ENCODE measurements at regions not wholly inside any gene's neighbourhood (a gene's known extent, or its start where the extent isn't known, plus 50 kb on each side); places are given as distances from the start of the nearest gene placed in this dataset.

DNA sequence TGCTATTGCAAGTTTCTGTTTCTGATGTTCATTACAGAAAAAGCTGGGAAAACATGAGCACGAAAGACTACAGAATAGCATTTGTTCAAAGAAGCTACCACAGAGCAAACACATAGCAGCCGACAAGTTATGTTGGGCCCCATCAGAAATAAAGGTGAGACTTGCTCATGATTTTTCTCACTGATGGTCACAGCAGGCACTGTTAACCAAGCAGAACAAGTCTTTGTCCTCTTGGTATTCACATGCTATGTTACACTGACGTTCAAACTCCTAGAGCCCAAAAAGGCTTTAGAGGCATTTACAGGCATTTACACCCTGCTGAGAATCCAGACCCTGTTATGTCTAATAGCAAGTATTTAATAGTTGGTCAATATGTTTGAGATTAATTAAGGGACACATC lies 235.0 kb upstream of the HNMT start:
- DNase-seq (ENCODE audit: extremely low read depth in 1 of 2, low read depth in 1 of 2), result no peak

DNA sequence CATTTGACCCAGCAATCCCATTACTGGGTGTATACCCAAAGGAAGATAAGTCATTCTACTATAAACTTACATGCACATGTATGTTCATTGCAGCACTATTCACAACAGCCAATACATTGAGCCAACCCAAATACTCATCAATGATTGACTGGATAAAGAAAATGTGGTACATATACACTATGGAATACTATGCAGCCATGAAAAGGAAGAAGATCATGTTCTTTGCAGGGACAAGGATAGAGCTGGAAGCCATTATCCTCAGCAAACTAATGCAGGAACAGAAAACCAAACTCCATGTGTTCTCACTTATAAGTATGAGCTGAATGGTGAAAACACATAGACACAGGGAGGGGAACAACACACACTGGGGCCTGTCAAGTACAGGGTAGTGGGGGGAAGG lies 226.7 kb upstream of the HNMT start:
- no peak for DNase-seq (ENCODE audit: extremely low read depth in 1 of 2, low read depth in 1 of 2)

DNA sequence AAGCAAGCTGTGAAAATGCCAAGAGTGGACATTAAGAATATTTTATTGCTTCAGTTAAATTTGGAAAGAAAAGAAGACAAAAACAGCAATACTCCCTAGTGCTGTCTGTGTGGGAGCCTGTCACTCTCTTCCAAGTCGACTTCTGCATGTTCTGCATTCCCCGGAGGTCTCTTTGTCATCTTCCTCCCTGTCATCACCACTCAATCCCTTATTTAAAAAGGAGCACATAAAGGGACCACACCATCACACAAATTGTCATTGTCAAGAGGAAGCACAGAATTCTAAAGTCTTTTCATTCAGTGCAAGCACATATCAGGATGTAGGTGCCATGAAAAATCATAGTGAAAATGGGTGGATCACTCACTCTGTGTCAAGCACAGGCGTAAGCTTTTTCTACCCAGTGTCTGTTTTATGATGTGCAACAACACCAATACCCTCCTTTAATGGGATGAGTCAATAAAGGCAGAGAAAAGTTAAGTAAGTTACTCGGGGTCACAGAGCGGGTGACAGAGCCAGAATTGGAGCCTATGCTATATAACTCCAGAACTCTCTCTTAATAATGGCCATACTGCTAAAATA lies 222.4 kb upstream of the HNMT start:
- DNase-seq (ENCODE audit: extremely low read depth in 1 of 2, low read depth in 1 of 2), result no peak

DNA sequence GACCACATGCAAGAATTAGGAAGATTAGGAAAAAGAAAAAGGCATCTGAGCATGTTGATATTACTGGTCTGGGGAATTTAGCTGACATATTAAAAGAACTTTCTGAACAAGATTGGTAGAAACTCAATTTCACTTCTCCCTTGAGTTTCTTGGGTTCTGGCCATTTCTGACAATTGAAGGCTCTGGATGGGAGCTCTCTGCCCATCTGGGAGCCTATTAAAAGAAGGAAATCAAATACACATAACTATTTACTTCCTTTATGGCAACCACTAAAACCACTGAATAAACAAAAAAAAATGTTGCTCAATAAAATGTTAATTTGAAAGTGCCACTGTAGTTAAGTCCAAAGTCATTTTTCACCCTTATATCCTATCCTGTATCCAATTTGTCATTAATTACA lies 216.8 kb upstream of the HNMT start:
- DNase-seq (ENCODE audit: extremely low read depth in 1 of 2, low read depth in 1 of 2), result no peak

DNA sequence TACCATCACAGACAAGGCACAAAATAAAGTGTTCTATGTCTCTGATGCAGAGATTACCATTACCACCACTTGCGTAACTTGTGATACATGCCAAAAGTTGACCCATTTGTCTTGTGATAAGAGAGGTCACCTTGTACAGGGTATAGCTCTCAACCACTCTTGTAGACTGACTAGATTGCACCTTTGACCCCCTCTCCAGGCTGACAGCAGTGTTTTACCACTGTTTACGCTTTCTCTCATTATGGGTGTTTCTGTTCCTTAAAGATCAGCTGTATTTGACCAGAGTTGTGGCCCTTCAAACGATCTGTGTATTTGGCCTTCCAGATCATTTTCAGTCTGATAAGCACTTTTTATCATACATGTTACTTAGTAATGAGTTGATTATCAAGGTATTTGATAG lies 215.7 kb upstream of the HNMT start:
- no peak for DNase-seq (ENCODE audit: extremely low read depth in 1 of 2, low read depth in 1 of 2)

DNA sequence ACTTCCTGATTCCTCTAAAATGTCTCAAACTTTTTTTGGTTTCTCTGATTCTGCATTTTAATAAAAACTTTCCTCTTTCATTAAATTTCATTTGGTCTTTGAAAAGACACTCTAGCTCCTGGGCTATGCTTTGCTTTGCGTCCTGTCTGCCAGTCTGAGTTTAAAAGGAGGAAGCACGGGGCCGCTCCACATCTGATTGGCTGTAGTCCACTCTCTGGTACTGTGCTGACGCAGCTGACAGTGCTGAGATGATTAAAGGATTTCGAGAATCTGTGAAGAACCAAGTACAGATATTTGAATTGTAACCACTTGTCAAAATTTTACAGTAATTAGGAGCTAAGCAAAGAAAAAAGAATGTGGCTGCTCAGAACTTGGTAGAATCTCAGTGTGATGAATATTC lies 199.6 kb upstream of the HNMT start:
- no peak for DNase-seq (ENCODE audit: extremely low read depth in 1 of 2, low read depth in 1 of 2)

DNA sequence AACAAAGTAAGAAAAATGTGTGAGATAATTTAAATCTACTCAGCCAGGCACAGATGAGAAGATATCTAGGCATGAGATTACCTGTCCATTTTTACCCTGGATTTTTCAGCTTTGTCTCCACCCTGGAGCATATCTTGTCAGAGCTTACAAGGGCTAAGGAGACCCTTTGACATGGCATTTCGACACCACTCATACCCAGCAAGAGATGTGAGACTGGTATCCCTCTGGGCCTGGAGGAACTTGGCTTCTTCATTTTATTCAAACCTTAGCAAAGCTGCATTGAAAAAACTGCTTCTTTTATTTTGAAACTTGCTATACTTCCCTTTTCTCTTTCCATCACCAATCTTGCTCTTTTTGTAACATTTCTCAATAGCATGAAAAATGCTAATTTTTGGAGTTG lies 194.9 kb upstream of the HNMT start:
- no peak for DNase-seq (ENCODE audit: extremely low read depth in 1 of 2, low read depth in 1 of 2)

DNA sequence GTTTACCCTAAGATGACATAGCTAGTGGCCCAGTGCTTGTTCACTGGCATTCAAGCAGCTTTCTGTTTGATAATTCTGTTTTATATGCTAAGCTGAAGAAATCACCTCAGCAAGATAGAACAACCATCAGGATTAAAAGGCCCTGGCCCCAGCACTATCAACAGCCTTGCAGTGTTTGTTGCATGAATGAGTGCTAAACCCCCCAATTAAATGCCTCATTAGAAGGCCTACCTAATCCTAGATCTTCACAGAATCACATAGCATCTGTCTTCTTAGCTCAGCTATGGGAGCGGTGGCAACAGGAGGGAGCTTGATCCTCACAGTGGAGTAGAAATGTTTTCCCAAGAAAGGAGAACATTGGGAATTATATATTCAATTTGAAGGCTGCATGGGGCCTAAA lies 194.1 kb upstream of the HNMT start:
- no peak for DNase-seq (ENCODE audit: extremely low read depth in 1 of 2, low read depth in 1 of 2)

DNA sequence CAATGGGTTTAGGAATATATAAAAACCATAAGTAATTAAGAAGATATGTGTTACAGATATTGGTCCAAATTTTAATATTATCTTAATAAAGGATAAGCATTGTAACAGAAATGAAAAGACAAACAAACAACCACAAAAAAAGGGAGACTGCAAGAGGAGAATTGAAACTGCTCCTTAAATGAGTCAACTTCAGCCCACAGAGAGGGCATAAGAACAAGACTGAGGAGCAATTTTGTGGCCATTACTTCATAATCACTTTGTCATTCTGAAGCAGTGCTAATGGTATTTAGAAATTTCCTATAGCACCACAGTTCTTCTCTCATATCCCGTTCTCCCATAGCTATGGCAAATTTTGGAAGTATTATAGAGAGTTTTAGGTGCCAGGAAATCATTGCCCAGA lies 193.2 kb upstream of the HNMT start:
- DNase-seq (ENCODE audit: extremely low read depth in 1 of 2, low read depth in 1 of 2), result no peak

DNA sequence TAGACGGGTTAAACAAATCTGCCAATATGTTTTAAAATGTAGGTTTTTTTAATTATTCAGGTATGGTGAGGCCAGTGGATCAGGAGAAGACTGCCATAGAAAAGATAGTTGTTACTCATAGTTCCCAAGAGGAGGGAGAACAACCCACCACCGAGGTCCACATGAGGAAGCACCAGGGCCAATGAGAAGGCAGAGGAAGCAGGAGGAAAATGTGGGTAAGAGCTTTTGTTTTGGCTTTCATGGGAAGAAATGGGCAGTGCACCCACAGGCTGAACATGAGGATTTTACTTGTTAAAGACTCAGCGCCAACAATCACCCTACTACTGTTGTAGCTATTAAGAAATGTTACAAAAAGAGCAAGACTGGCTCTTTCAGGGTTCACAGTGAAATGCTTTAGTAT lies 191.8 kb upstream of the HNMT start:
- DNase-seq (ENCODE audit: extremely low read depth in 1 of 2, low read depth in 1 of 2), result no peak

DNA sequence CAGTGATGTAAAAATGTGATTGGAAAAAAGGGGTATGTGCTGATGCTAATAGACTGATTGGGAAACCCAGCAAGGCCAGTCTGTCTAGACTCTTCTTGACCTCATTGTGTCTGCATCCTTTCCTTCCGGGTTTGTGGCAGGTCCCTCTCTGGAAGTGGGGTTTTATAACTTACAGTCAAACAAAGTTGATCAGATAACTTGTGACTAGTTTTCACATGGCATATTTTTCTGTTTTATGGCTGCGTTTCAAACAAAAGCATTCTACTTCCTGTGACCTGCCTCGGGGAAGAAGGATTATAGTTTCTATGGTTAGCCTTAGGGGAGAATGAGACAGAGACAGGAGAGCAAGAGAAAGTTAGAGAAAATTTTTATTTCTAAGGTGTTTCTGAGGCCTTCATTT lies 188.7 kb upstream of the HNMT start:
- DNase-seq (ENCODE audit: extremely low read depth in 1 of 2, low read depth in 1 of 2), result no peak

DNA sequence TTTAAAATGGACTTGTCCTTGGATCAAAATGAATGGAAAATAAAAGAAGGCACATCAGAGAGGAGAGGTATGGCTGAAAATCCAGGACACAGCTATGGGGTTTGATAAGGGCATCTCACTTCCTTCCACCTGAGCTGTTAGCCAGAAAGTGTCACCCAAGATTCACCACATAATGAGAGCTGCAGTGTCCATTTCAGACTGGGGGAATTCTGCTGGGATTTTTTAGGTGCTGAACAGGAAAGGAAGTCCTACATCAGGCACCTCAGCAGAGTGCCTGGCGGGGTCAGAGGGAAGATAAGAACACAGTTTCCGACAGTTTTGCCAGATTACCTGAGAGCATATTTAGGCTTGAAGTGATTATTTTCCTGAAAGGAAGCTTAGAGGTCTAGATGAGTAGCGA lies 187.6 kb upstream of the HNMT start:
- DNase-seq (ENCODE audit: extremely low read depth in 1 of 2, low read depth in 1 of 2), result no peak

DNA sequence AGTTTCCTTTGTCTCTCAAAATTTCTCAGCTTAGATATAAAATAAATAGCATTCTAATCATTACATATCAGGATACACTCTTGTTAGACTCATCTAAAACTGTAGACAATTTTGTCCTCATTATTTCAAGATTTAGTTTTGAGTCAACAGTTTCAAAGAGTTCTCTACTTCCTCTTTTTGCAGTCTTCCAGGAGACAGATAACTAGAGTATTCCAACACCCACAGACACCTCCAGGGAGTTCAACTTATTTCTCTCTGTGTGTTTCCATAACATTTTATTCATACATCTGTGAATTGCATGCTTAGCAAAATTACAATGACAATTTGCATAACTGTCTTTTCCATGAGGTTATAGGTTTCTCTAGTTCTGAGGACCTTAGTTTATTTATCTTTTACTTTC lies 166.6 kb upstream of the HNMT start:
- no peak for DNase-seq (ENCODE audit: extremely low read depth in 1 of 2, low read depth in 1 of 2)

DNA sequence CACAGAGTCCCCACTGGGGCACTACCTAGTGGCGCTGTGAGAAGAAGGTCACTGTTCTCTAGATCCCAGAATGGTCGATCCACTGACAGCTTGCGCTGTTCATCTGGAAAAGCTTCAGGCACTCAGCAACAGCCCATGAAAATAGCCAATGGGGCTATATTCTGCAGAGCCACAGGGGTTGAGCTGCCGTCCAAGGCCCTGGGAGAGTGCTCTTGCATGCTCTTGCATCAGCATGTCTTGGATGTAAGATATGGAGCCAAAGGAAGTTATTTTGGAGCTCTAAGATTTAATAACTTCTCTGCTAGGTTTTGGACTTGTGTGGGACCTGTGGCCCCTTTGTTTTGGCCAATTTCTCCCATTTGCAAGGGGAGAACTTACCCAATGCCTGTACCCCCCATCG lies 164.7 kb upstream of the HNMT start:
- no peak for DNase-seq (ENCODE audit: extremely low read depth in 1 of 2, low read depth in 1 of 2)

DNA sequence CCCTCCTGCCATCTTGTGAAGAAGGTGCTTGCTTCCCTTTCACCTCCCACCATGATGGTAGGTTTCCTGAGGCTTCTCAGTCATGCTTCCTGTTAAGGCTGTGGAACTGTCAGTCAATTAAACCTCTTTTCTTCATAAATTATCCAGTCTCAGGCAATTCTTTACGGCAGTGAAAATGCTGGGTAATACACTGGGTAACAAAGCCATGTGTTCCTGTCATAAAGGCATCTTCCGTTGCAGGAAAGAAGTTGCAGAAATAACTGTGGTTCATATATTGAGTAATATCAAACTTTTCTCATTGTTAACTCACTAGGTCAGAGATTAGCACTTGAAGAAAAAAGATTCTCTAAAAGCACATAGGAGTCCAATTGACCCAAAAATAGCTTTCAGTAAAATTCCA lies 163.9 kb upstream of the HNMT start:
- no peak for DNase-seq (ENCODE audit: extremely low read depth in 1 of 2, low read depth in 1 of 2)

DNA sequence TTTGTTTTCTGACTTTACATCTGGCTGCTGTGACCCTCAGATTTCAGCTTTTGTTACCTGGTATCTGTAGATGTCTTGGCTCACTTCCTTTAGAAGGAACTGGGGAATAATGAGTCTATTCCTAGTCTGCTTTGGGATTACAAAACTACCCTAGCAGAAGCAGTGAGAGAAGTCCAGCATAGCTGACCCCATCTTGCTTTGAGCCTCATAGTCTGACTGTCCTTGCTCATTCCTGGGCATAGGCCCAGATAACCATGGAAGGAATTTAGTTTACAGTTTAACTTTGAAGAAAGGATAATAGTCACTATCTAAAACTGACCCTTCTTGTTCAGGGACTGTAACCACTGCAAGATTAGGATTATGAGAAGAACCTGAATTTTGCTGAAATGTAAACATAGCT lies 163.0 kb upstream of the HNMT start:
- no peak for DNase-seq (ENCODE audit: extremely low read depth in 1 of 2, low read depth in 1 of 2)

DNA sequence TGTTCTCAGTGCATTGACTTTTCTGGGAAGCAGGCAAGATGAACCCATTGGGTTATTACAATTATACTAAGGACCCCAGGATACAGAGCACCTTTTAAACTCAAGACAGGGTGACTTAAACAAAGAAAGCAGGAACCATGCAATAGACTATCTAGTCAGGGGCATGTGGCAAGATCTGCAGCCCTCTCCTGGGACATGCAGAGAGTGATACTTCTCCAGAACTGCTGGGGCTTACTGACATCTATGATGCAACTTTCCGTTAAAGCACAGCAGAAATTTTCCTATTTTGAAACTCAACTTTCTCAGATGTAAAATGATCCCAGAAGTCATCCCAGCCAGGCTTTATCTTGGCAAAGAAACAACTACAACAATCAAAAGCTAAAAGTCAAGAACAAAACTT lies 162.2 kb upstream of the HNMT start:
- no peak for DNase-seq (ENCODE audit: extremely low read depth in 1 of 2, low read depth in 1 of 2)

DNA sequence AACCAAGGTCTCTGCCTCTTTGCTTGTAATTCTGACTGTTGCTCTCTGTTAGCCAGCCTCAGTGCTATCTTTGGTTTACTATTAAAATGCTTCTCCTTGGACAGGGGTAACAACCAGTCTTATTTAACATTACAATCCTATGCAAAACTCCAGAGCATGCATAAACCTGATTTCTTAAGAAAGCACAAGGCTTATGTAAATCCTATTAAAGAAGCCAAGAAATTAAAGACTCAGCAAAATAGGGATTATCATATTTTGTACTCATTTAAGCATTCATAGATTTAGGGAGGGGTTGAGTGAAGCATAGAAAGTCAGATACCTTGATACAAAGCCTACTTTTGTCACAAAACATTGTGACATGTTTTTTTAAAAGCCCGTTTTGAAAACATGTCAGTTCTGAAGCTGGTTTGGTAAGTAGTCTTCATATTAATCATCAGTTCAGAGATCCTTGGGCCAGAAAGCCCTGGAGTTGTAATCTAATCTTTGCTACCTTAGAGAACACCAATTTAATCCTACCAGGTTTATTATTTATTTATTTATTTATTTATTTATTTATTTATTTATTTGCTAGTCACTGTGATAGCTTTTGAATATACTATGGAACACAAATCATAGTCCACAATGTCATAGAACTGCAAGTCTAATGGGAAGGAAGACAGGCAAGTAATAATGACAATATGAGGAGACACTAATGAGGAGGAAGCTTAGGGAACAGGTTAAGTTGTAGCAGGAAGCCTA lies 158.0 kb upstream of the HNMT start:
- DNase-seq (ENCODE audit: extremely low read depth in 1 of 2, low read depth in 1 of 2), result no peak

DNA sequence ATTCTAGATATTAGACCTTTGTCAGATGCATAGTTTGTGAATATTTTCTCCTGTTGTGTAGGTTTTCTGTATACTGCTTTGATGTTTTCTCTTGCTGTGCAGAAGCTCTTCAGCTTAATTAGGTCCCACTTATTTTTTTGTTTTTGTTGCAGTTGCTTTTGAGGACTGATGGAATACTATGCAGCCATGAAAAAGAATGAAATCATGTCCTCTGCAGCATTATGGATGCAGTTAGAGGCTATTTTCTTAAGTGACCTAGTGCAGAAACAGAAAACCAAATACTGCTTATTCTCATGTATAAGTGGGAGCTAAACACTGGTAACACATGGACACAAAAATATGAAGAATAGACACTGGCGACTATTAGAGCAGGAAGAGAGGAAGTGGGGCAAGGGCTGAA lies 155.0 kb upstream of the HNMT start:
- no peak for DNase-seq (ENCODE audit: extremely low read depth in 1 of 2, low read depth in 1 of 2)

DNA sequence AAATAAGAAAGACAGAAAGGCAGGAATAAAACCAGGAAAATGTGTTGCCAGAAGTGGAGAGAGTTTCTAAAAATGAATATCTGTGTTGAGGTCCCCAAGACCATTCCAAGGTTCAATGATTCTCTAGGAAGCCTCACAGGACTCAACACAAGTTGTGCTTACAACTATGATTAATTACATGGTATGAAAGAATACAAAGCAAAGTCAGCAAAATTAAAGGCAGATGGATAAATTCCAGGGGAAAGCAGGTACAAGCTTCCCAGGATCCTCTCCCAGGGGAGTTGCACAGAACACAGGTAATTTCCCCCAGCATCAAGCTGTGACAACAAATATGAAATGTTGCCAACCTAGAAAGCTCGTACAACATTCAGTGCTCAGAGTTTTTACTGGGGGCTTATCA lies 154.4 kb upstream of the HNMT start:
- no peak for DNase-seq (ENCODE audit: extremely low read depth in 1 of 2, low read depth in 1 of 2)

DNA sequence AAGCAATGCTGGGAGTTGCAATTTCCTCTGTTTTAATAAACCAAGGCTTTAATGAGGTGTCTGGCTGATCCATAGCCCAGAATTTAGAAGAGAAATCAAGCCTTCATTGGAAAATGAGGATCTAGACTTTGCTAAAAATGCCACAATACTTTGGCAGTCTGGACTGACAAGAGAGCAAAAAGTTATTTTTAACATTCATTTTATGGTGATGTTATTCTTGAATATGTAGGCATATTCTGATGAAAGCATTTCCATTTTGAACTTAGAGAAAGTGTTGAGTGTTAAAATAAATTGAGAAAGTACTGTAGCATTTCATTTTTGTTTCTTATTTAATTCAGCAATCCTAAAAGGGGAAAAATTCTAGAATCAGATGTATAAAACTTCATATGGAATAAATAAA lies 151.8 kb upstream of the HNMT start:
- no peak for DNase-seq (ENCODE audit: extremely low read depth in 1 of 2, low read depth in 1 of 2)

DNA sequence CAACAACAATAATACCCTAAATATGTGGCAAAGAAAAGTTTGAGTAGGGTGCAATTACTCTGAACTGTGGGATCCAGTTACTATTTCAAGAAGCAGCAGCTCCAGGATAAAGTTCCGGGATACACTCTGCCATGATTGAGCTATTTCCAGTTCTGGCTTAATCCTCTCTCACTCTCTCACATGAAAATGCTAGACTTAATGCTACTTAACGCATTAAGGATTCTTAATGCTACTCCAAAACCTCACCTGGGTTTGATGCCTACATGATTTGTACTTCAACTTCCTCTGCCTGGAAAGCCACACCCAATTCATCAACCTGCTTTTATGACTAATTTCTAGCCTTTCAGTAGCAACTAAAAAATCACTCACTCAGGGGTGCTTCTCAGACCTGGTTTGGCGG lies 151.1 kb upstream of the HNMT start:
- no peak for DNase-seq (ENCODE audit: extremely low read depth in 1 of 2, low read depth in 1 of 2)

DNA sequence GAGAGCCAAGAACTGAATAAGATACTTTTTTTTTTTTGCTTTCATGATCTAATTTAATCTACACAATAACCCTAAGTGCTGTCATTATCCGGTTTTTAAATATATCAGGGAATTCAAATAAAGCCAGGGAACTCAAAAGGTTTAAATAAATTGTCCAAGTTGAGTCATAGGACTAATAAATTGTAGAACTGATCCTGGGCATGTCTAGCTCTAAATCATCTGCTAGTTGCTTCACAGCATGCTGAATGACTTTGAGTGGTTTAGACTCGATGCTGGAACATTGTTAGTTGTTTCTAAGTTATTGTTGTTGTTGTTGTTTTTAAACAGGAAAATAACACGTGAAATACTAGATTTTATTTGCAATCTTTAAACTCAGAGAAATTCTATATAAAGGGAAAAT lies 147.2 kb upstream of the HNMT start:
- no peak for DNase-seq (ENCODE audit: extremely low read depth in 1 of 2, low read depth in 1 of 2)
